ENCODE measurements at regions not wholly inside any gene's neighbourhood (a gene's known extent, or its start where the extent isn't known, plus 50 kb on each side); places are given as distances from the start of the nearest gene placed in this dataset.

DNA sequence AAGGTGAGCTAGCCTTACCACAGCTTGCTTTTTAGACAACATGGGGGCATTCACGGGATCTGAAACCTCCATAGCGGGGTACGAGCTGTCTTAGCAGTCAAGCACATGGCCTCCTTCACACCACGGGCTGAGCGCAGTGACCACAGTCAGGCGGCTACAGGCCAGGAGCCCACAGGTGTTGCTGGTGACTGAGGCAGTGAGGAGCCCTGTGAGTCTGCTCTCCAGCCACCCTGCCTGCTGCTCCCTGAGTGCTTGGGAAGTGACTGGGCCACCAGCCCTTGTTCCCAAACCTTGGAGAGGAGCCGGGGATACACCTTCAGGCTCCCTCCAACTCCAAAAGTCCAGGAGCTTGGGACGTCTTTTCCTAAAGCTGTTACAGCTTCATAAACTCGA lies 418.1 kb upstream of the MYT1L start:
- H3K27ac ChIP-seq: no peak overlapping the region
- 82 to 86% methylated on average over 3 to 9 of the region's 9 CpGs for WGBS, 2 donors
- ATAC-seq (ENCODE audit: low FRiP score in 2 of 2) (no peak), DNase-seq (no peak)
- TF ChIP-seq POLR2A (IDR thresholded peaks at IDR 0.05) (no peak), POLR2AphosphoS5 (IDR thresholded peaks at IDR 0.05) (no peak), EP300 (IDR thresholded peaks at IDR 0.05) (no peak)
- TF ChIP-seq, protein P1, sequence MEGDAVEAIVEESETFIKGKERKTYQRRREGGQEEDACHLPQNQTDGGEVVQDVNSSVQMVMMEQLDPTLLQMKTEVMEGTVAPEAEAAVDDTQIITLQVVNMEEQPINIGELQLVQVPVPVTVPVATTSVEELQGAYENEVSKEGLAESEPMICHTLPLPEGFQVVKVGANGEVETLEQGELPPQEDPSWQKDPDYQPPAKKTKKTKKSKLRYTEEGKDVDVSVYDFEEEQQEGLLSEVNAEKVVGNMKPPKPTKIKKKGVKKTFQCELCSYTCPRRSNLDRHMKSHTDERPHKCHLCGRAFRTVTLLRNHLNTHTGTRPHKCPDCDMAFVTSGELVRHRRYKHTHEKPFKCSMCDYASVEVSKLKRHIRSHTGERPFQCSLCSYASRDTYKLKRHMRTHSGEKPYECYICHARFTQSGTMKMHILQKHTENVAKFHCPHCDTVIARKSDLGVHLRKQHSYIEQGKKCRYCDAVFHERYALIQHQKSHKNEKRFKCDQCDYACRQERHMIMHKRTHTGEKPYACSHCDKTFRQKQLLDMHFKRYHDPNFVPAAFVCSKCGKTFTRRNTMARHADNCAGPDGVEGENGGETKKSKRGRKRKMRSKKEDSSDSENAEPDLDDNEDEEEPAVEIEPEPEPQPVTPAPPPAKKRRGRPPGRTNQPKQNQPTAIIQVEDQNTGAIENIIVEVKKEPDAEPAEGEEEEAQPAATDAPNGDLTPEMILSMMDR (IDR thresholded peaks at IDR 0.05): no peak
- H3K4me1 ChIP-seq: no peaks in the 10 kb centered on the region
- H3K9me3 ChIP-seq: peaks cover 0 to 5% (median 4%) of the 10 kb centered on the region in 4 donors
- H3K27me3 ChIP-seq: no peaks in the 10 kb centered on the region
- no peaks in the 10 kb centered on the region for H3K36me3 ChIP-seq
- no peak overlapping the region for H3K4me3 ChIP-seq

DNA sequence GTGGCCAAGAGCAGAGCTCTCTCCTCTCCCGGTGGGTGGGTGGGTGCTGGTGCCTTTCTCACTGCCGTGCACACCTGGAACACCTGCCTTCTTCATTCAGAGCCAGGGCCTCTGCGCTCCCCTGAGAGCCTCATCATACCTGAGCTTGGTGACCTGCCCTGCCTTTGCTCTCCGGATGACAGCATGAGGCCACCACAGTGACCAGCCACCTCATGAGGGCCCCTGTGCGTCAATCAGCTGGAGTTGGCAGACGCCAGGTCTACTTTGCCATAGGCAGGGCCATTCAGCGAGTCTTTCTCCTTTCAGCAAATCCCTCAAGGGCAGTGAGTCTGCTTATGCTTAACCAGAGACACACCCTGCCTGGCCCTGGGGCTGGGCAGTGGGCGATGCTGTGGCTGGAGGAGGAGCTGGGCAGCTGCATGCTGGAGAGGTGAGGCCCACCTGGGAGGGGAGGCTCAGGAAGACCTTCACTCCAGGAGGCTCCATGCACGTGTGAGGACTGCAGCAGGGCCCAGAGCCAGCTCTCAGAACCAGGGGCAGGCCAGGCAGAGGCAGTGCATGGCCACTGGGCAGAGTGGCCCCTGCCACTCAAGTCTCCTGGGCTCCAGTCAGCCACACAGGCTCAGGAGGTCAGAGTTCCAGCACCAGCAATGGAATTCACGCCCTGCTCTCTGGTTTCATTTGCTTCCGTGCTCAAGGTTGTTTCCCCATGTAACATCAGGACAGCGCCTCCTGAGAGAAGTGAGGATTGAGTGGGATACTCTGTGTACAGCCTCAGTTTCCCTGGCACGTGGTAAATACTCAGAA lies 417.5 kb upstream of the MYT1L start:
- ATAC-seq (ENCODE audit: low FRiP score in 2 of 2): no peak
- TF ChIP-seq, protein P1 (IDR thresholded peaks at IDR 0.05): no peak
- TF ChIP-seq EP300 (IDR thresholded peaks at IDR 0.05) (no peak), POLR2A (IDR thresholded peaks at IDR 0.05) (no peak), POLR2AphosphoS5 (IDR thresholded peaks at IDR 0.05) (no peak)
- H3K36me3 ChIP-seq: no peaks in the 10 kb centered on the region
- no peaks in the 10 kb centered on the region for H3K27me3 ChIP-seq
- H3K4me3 ChIP-seq: no peak overlapping the region
- H3K9me3 ChIP-seq: peaks cover 0 to 3% (median 1%) of the 10 kb centered on the region in 4 donors
- WGBS, 2 donors: 80 to 82% methylated on average over 5 to 12 of the region's 13 CpGs
- DNase-seq: no peak
- no peak overlapping the region for H3K27ac ChIP-seq
- no peaks in the 10 kb centered on the region for H3K4me1 ChIP-seq

GRCh38 chr2:2747797-2748301 lies 416.8 kb upstream of the MYT1L start:
- no peak for TF ChIP-seq POLR2A (IDR thresholded peaks at IDR 0.05)
- TF ChIP-seq, protein P1 (IDR thresholded peaks at IDR 0.05): no peak
- no peak for TF ChIP-seq EP300 (IDR thresholded peaks at IDR 0.05)
- no peak for TF ChIP-seq POLR2AphosphoS5 (IDR thresholded peaks at IDR 0.05)
- WGBS, 2 donors: 72 to 78% methylated on average over 4 to 7 of the region's 7 CpGs

GRCh38 chr2:2746731-2747130 lies 415.7 kb upstream of the MYT1L start:
- Histone ChIP-seq H3K27ac (no peak overlapping the region), H3K9me3 (no peaks in the 10 kb centered on the region), H3K27me3 (no peaks in the 10 kb centered on the region), H3K4me3 (no peak overlapping the region), H3K4me1 (no peaks in the 10 kb centered on the region), H3K36me3 (no peaks in the 10 kb centered on the region)
- DNase-seq (no peak), ATAC-seq (ENCODE audit: low FRiP score in 2 of 2) (no peak)
- 86 to 92% methylated on average over 5 to 6 of the region's 6 CpGs for WGBS, 2 donors
- TF ChIP-seq, protein P1 (IDR thresholded peaks at IDR 0.05): no peak
- TF ChIP-seq EP300 (IDR thresholded peaks at IDR 0.05) (no peak), POLR2AphosphoS5 (IDR thresholded peaks at IDR 0.05) (no peak), POLR2A (IDR thresholded peaks at IDR 0.05) (no peak)

More at GRCh38 chr2:2747797-2748301, 416.8 kb upstream of the MYT1L start:
- H3K36me3 ChIP-seq: no peaks in the 10 kb centered on the region
- DNase-seq (no peak), ATAC-seq (ENCODE audit: low FRiP score in 2 of 2) (no peak)
- H3K9me3 ChIP-seq: no peaks in the 10 kb centered on the region
- H3K4me3 ChIP-seq: no peak overlapping the region
- no peaks in the 10 kb centered on the region for H3K27me3 ChIP-seq
- no peak overlapping the region for H3K27ac ChIP-seq
- H3K4me1 ChIP-seq: no peaks in the 10 kb centered on the region
